Epithelial cell of esophagus (primary cell): ENCODE measurements at regions not wholly inside any gene's neighbourhood (a gene's known extent, or its start where the extent isn't known, plus 50 kb on each side); places are given as distances from the start of the nearest gene placed in this dataset.

ENCODE experiments used
- DNase-seq: peaks from one replicate; pipeline ENCODE4 v3.0.0; 2010; ENCODE audit warnings: low read depth
- H3K4me3 ChIP-seq: 2 replicates; pipeline ENCODE4 v1.5.1; 2011; ENCODE audit warnings: mild to moderate bottlenecking, low read length, control low read depth
- TF ChIP-seq, protein P1 (sequence below): IDR thresholded peaks from 2 replicates; pipeline ENCODE4 v1.5.1; 2011; ENCODE audit warnings: low read depth, mild to moderate bottlenecking, low read length, control low read depth, inconsistent platforms; ENCODE audit not compliant: insufficient read depth; ENCODE audit errors: missing control alignments

DNA sequence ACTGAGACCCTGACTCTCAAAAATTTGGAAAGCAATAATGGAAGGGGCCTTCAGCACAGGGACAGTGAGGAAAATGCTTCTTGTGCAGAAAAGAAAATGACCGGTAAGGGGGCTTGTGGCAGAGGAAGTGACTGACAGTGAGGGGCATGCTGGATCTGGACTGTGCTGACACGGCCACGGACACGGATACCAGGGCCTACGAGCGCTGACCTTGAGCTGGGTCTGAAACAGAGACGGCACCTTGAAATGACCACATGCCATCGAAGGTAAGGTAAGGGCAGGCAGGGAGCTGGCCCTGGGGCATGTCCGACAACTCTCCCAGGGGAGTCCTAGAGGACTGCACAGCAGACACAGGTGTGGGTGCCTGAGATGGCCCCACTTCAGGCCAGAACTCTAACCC lies 182.1 kb downstream of the RHOU start:
- no peak for DNase-seq
- H3K4me3 ChIP-seq: no peak overlapping the region
- TF ChIP-seq, protein P1, sequence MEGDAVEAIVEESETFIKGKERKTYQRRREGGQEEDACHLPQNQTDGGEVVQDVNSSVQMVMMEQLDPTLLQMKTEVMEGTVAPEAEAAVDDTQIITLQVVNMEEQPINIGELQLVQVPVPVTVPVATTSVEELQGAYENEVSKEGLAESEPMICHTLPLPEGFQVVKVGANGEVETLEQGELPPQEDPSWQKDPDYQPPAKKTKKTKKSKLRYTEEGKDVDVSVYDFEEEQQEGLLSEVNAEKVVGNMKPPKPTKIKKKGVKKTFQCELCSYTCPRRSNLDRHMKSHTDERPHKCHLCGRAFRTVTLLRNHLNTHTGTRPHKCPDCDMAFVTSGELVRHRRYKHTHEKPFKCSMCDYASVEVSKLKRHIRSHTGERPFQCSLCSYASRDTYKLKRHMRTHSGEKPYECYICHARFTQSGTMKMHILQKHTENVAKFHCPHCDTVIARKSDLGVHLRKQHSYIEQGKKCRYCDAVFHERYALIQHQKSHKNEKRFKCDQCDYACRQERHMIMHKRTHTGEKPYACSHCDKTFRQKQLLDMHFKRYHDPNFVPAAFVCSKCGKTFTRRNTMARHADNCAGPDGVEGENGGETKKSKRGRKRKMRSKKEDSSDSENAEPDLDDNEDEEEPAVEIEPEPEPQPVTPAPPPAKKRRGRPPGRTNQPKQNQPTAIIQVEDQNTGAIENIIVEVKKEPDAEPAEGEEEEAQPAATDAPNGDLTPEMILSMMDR: no peak

DNA sequence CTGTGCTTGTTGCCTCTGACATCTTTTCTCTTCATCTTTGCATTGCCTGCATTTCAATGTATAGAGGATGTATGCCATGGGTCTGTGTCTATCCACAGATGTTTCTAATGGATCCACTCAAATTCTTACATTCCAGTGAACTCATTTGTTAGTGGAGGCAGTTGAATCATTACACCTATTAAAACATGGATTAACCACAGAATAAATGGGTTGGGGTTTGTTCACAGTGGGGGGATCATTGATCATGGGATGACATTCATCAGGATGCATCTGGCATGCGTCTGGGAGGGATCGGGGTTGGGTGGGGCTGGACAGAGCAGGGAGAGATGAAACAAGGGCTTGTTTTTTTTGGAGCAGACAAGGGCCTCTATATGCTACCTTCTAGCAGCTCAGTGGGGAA lies 182.5 kb downstream of the RHOU start:
- DNase-seq: no peak
- TF ChIP-seq, protein P1: no peak
- no peak overlapping the region for H3K4me3 ChIP-seq

DNA sequence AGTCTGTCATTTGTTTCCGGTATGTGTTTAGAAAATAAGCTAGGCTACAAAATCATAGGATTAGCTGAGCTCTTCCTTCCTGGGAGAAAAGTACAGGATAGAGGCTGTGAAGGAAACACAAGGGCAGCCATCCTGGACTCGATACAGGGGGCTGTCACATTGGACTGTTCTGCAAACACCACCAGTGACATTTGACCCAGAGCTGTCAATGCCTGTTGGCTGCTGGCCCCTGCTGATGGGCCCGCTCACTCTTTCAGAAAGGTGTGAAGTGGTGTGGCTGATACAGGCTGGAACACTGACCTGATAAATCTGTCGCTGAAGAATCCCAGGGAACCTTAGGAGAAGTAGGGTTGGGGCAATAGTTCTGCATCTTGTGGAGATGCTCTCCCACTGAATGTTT lies 183.1 kb downstream of the RHOU start:
- no peak overlapping the region for H3K4me3 ChIP-seq
- TF ChIP-seq, protein P1: no peak
- DNase-seq: no peak

DNA sequence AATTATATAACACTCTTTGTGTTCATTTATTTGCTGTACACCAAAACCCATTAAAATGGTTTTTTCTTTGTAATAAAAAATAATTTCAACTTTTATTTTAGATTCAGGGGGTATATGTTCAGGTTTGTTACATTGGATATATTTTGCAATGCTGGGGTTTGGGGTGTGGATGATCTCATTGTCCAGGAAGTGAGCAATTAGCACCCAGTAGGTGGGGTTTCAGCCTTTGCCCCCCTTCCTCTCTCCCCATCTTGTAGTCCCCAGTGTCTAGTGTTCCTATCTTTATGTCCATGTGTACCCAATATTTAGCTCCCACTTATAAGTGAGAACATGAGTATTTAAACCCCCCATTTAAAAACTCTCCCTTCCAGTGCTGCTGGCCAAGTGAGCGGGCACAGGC lies 184.6 kb downstream of the RHOU start:
- H3K4me3 ChIP-seq: no peak overlapping the region
- TF ChIP-seq, protein P1: no peak
- no peak for DNase-seq

DNA sequence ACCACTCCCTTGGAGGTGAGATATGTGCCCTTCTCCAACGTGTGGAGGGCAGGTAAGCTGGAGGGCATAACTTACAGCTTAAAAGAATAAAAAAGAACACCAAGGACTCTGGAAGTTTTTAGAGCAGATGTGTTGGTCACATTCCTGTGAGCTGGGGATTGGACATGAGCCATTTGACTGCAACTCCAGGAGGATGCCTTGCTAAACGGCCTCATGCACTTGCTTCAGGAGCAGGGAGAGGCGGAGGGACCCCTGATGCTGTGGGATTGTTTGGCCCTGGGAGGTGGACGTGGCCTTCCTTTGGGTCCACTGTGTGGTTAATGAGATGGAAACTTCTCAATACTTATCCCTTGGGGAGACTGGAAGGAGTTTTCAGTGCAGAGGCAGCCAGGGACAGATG lies 185.6 kb downstream of the RHOU start:
- DNase-seq: no peak
- H3K4me3 ChIP-seq: no peak overlapping the region

DNA sequence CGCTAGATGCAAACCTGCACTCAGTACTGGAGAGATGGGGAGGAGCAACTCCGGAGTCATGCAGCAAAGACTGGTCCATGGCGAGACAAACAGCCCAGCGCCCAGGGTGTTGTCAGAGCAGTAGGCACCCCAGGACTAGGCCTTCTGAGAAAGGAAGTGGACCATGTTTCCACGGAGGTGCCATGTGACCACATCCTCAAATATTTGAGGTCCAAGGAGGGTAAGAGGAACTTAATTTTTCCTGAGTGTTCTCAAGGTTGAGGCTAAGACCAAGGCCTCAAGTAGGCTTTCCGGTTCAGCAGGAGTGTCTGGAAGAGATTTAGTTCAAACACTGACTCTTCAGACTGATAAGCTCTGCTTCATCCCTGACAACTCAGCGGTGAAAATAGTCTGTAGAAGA lies 186.2 kb downstream of the RHOU start:
- no peak for DNase-seq
- H3K4me3 ChIP-seq: no peak overlapping the region
- TF ChIP-seq, protein P1: no peak

More for the DNA sequence above, 185.6 kb downstream of the RHOU start:
- TF ChIP-seq, protein P1: no peak

DNA sequence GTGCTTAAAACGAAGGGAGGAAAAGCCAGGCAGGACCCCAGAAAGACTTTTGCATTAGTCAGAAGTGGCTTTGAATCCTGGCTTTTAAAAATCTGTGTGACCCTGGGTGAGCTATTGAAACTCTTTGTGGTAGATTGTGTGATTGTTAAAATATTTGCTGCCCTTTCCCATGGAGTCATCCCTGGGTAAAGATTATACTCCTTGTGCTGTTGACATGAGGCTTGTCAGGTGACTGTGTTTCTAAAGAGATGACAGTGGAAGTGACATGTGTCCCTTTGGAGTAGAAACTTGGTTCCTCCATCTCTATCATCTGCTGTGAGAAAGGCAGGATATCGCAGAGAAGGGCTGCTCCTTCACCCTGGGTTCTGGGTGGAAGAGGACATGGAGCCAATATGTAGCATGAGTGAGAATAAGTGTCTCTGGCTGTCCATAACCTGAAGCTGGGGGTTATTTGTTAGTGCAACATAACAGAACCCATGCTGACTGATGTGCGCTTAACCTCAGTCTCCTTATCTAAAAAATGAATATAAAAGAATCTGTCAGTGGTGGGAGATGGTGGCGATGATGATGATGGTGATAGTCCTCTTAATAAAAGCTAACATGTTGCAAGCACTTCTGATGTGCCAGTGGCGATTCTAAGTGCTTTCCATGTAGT lies 187.6 kb downstream of the RHOU start:
- DNase-seq: no peak
- H3K4me3 ChIP-seq: no peak overlapping the region
- TF ChIP-seq, protein P1: no peak
